ENCODE measurements at regions not wholly inside any gene's neighbourhood (a gene's known extent, or its start where the extent isn't known, plus 50 kb on each side); places are given as distances from the start of the nearest gene placed in this dataset.
"Not testable (repeated sequence)": the region's sequence is repeated elsewhere in the genome, so short reads cannot be mapped to it uniquely, and the experiment has no call there.

DNA sequence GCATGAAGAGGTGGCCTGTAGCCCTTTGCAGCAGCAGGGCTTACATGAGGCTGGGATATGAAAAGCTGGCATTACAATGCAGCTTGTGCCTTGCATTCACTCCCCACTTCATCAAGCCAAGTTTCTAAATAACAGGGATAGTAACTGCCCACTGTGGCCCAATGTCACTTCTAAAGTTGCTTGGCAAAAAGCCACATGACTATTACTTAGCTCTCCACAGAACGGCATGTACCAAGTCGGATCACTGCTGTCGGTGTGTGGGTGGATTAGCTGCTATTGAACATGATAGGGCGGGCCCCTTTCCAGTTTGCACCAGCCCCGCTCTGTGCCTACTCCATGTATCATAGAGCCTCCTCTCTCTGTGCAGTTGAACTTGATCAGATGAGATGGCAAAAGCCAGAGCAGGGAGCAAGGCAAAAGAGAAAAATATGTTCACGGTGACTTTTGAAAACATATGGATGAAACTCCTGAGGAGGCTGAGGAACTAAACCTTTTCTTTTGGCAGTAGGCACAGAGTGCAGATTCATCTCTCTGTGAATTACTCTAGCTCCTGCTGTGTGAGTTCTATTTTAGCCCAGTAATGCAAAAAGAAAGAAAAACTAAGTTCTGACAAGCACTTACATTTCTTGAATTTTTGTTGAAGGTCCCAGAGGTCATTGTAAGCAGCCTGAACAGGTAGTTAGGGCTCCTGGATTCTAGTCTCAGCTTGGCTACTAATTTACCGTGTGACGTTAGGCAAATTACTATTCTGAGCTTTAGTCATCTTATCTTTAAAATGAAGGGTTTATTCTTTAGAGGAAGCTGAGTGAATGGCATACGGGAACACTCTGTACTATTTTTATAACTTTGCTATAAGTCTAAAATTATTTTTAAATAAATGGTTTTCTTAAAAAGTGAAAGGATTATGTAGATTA, 125.6 kb upstream of the NBPF9 start:
- DNase-seq (ENCODE audit: low read depth); H3K4me3 ChIP-seq (ENCODE audit: low read length): not testable (repeated sequence)

DNA sequence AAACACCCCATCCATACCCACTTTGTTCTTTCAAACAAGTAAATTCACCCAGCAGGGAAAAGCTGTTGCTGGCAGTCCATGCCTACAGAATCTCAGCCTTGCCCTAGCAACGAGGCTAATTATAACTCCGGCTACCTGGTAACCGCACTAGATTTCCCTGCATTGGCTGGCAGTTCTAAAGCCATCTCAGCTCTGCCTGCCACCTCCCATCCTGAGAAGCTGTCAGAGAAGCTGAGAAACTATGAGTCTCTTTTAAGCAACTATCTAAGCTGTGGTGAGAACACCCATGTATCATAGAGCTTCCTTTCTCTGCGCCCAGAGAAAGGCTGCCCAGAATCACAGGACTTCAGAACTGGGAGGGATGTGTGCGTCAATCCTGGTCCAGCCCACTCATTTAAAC, 126.5 kb upstream of the NBPF9 start:
- DNase-seq (ENCODE audit: low read depth); H3K4me3 ChIP-seq (ENCODE audit: low read length): not testable (repeated sequence)

- not testable (repeated sequence) for H3K4me3 ChIP-seq (ENCODE audit: low read length); DNase-seq (ENCODE audit: low read depth)
Observed at GRCh38 chr1:149234926-149235914, 131.9 kb upstream of the NBPF9 start.

- DNase-seq (ENCODE audit: low read depth); H3K4me3 ChIP-seq (ENCODE audit: low read length): not testable (repeated sequence)
Observed at GRCh38 chr1:149237515-149237914, 134.2 kb upstream of the NBPF9 start.

GRCh38 chr1:149239897-149240508, 136.7 kb upstream of the NBPF9 start:
- H3K4me3 ChIP-seq (ENCODE audit: low read length); DNase-seq (ENCODE audit: low read depth): not testable (repeated sequence)

DNA sequence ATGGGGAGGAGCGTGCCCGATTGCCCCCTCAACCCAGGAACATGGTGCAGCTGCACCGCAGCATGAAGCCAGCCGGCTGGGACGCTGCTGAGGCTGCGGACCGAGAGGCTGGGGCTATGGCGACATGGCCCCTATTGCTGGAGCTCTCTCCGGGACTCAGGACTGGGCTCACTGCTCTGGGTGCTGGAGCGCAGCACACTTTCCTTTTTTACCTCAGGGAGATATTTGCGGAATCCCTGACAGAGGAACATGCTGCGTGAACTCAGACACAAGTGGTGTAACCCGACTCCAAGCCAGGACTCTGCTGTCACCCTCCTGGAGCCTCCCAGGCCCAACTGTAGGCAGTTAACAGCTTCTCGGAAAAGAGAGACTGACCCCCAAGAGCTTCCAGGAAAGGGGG, 137.2 kb upstream of the NBPF9 start:
- not testable (repeated sequence) for H3K4me3 ChIP-seq (ENCODE audit: low read length); DNase-seq (ENCODE audit: low read depth)

DNA sequence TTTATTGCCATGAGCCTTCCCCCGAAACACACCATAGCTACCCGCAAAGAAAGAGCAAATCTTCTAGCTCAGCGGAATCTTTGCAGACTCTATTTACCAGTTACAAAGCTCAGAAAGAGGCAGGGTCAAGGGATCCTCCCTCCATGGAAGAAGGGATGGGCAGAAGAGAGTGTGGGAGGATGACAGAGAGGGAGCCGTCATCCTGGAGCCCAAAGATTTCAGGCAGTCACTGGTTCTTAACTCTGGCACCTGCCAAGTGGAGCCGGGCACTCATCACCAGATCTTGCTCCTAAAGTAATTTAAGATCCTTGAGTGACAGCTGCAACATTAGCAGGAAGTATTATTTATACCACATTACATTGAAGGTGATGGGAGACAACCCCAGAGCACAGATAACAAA, 137.9 kb upstream of the NBPF9 start:
- not testable (repeated sequence) for H3K4me3 ChIP-seq (ENCODE audit: low read length); DNase-seq (ENCODE audit: low read depth)

- not testable (repeated sequence) for H3K4me3 ChIP-seq (ENCODE audit: low read length); DNase-seq (ENCODE audit: low read depth)
Observed at GRCh38 chr1:149243572-149243971, 140.2 kb upstream of the NBPF9 start.

DNA sequence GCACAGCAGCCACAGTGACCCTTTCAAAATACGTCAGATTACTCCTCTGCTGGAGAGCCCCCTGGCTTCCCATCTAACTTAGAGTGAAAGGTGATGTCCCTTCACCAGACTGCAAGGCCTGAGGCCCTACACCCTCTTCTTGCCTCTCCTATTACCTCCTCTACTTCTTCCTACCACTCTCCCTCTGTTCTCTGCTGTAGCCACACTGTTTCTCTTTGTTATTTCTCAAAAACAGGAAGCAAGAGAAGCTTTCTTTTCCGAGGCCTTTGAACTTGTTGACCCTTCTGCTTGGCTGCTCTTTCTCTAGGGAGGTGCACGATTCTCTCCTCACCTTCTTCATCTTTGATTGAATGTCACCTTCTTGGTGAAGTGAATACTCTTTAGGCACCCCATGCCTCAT, 141.3 kb upstream of the NBPF9 start:
- DNase-seq (ENCODE audit: low read depth); H3K4me3 ChIP-seq (ENCODE audit: low read length): not testable (repeated sequence)

DNA sequence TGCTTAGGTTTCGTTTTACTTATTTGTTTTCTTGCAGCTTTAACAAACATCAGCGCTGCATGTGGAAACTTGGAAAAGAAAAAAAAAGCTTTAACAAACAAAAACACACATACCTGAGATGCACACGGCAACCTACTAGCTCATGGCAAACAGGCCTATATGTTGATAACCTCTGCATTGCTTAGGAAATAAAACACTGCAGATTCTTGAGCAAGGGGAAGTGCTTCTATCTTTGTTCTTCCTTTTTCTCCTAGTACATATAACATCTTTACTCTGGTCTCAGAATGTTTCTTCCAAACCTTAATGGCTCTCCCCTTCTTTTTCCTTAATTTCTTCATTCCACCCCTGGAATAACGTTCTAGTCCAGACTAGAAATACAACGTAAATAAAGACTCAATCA, 142.9 kb upstream of the NBPF9 start:
- not testable (repeated sequence) for DNase-seq (ENCODE audit: low read depth); H3K4me3 ChIP-seq (ENCODE audit: low read length)

DNA sequence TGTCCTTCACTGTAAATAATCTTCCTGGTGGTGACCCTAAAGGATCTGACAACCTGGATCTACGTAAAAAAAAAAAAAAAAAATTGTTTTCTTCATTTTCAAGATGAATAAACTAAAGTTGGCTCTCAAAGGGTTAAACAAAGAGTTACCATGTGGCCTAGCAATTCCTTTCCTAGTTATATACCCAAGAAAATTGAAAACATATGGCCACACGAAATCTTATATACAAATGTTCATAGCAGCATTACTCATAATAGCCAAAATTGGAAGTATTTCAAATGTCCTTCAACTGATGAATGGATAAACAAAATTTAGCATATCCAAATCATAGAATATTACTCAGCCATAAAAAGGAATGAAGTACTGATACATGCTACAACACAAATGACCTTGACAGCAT, 145.3 kb upstream of the NBPF9 start:
- not testable (repeated sequence) for H3K4me3 ChIP-seq (ENCODE audit: low read length)

GRCh38 chr1:149249850-149250467, 146.6 kb upstream of the NBPF9 start:
- not testable (repeated sequence) for H3K4me3 ChIP-seq (ENCODE audit: low read length); DNase-seq (ENCODE audit: low read depth)

More for the DNA sequence above, 145.3 kb upstream of the NBPF9 start:
- not testable (repeated sequence) for DNase-seq (ENCODE audit: low read depth)

DNA sequence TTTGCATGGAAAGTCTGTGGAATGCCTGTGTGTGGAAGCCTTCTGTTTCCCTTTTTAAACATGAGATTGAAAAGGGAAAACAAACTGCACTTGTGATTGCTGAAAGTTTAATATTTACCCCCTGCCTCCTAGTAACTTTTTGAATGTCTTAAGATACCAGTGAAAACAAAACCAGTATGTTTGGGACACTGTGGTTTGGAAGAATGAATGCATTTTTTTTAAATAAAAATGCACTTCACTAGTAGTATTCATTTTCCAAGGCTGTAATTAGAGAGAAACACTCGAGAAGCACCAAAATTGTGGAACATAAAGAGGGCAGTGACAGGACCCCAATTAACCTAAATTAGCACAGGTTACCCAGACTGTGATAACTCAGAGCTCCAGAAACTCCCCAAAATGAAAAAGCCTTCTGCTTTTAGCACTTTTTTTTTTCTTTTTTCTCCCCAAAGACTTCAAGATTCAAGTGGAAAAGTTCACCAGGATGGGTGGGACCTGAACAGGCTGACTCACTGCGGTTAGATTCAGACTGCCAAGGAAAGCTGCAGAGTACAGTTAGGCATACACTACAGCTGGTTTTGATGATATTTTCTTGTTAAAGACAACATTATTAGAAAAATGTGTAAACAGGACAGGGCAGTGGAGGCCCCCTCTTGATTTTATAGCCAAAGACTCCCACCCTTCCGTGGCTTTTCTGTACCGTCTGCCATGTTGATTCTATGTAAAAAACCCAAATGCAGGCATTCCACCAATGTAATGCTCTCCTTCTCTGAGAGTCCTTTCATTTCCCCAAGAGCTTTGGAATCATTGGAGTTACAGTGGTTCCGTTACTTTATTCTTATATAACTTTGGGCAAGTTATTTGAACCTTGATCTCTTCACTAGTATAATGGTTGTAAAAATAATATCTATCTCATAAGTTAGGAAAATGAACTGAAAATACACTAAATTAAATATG, 151.8 kb upstream of the NBPF9 start:
- DNase-seq (ENCODE audit: low read depth); H3K4me3 ChIP-seq (ENCODE audit: low read length): not testable (repeated sequence)

DNA sequence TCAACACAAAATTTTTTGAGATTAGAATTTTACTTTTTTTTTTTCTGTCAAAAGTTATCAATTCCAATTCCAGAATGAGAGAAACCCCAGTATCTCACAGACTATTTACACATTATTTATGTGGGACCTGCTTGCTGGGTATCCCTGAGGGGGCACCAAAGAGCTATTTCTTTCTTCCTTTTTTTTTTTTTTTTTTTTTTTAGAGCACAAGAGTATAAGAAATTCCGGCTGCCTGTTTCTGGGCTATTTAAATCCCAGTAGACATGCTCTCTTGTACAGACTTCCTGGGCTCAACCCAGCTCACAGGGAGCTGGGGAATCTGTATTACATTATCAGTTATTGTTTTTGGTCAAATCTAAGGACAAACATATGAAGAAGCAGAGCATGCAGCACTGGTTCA, 156.9 kb upstream of the NBPF9 start:
- not testable (repeated sequence) for H3K4me3 ChIP-seq (ENCODE audit: low read length)

DNA sequence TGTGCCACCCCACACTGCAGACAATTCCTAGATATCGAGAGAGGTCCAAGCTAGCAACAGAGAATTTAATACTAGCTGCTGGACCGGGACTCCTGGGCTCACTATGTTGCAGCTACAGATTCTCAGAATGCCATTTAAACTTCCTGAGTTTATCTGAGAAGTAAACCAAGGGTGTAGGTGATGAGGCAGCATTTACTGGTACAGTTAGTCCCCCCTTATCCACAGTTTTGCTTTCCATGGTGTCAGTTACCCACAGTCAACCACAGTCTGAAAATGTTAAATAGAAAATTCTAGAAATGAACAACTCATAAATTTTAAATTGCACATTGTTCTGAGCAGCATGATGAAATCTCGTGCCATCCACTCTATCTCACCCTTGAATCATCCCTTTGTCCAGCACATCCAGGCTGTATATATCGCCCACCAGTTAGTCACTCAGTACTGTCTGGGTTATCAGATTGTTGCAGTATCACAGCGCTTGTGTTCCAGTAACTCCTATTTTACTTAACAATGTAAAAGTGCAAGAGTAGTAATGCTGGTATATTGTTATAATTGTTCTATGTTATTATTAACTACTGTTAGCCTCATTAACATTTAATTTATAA, 157.5 kb upstream of the NBPF9 start:
- H3K4me3 ChIP-seq (ENCODE audit: low read length); DNase-seq (ENCODE audit: low read depth): not testable (repeated sequence)

More for the DNA sequence above, 156.9 kb upstream of the NBPF9 start:
- DNase-seq (ENCODE audit: low read depth) = not testable (repeated sequence)

DNA sequence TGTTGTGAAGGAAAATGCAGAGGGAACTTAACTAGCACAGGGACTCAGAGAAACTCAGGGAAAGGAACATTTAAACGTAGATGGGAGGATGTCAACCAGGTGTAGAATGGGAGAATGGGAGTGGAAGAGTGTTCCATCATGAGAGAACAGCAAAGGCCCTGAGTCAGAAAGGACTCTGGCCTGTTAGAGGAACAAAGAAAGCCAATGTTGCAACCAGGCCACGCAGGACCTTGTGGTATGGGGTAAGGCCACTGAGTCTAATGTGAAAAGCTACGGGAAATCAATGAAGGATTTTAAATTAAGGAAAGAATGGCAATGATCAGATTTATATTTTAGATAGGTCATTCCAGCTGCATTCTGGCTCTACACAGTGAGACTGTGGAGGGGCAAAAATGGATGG, 163.9 kb upstream of the NBPF9 start:
- not testable (repeated sequence) for DNase-seq (ENCODE audit: low read depth); H3K4me3 ChIP-seq (ENCODE audit: low read length)

DNA sequence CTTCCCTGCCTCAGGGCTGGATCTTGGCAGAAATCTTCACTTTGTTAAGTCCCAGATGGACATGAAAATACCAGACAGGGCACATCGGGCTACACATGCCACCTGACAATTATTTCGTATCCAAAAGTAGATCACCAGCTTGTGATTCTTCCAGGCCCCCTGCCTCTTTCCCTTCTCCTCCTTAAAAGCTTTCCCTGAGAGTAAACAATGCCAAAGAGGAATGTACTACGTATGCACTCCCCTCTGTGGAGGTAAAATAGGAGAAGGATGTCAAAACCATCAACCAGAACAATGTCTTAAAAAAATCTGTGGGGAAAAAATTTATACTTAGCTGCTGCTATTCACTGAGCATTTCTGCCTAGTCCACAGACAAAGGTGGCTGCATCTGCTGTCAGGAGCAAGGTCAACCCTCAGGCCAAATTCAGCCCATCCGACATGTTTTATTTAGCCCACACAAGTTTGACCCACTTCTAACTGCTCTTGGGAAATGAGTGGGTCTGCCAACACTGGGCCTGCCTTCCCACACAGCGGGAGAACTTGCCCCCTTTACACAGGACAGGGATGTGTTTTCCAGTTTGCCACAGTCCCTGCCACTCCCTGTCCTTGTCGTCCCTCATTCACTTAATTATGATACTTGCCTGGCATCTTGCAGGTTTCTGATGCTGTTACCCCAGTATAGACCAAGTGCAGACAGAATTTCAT, 165.8 kb upstream of the NBPF9 start:
- not testable (repeated sequence) for H3K4me3 ChIP-seq (ENCODE audit: low read length); DNase-seq (ENCODE audit: low read depth)
